Fibroblast of lung (primary cell): ENCODE measurements at regions not wholly inside any gene's neighbourhood (a gene's known extent, or its start where the extent isn't known, plus 50 kb on each side); places are given as distances from the start of the nearest gene placed in this dataset.

Source experiments
- EZH2 ChIP-seq: IDR thresholded peaks from 2 replicates; pipeline ENCODE4 v1.5.1; 2012; ENCODE audit warnings: low read length, control low read depth, mild to moderate bottlenecking; ENCODE audit errors: missing control alignments
- TF ChIP-seq, protein P1 (sequence below), 2 donors: IDR thresholded peaks in 1 of 2; conservative IDR thresholded peaks in 1 of 2; 1 replicate in 1 of 2; 2 replicates in 1 of 2; pipeline ENCODE4 v1.5.1; 2011 to 2012; ENCODE audit warnings: low read length in 2 of 2, control low read depth in 1 of 2, inconsistent platforms in 1 of 2, low read depth in 1 of 2, mild to moderate bottlenecking in 1 of 2

DNA sequence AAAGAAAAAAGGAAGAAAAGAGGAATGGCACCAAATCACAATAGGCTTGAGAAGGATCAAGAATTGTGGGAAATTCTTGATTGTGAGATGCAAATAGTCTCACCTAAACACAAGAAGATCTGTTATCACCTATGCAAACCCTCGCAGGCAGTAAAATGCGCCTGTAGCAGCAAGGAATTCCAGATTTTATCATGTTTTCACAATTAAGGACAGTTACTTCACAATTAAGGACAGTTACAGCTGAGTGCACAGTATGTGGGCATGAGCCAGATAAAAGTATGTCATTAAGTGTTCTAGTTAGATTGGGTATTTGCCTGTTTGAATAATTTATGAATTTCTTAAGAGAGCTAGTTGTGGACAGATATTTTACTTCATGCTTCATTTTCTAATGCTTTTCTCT, 336.2 kb downstream of the CDC14C start:
- TF ChIP-seq, protein P1, sequence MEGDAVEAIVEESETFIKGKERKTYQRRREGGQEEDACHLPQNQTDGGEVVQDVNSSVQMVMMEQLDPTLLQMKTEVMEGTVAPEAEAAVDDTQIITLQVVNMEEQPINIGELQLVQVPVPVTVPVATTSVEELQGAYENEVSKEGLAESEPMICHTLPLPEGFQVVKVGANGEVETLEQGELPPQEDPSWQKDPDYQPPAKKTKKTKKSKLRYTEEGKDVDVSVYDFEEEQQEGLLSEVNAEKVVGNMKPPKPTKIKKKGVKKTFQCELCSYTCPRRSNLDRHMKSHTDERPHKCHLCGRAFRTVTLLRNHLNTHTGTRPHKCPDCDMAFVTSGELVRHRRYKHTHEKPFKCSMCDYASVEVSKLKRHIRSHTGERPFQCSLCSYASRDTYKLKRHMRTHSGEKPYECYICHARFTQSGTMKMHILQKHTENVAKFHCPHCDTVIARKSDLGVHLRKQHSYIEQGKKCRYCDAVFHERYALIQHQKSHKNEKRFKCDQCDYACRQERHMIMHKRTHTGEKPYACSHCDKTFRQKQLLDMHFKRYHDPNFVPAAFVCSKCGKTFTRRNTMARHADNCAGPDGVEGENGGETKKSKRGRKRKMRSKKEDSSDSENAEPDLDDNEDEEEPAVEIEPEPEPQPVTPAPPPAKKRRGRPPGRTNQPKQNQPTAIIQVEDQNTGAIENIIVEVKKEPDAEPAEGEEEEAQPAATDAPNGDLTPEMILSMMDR (conservative IDR thresholded peaks at IDR 0.05 in 1 of 2, IDR thresholded peaks at IDR 0.05 in 1 of 2; ENCODE audit: low read depth in 1 of 2, low read length in 2 of 2), result no peak
- TF ChIP-seq EZH2, result no peak
